ENCODE measurements at regions not wholly inside any gene's neighbourhood (a gene's known extent, or its start where the extent isn't known, plus 50 kb on each side); places are given as distances from the start of the nearest gene placed in this dataset.
"Not testable (repeated sequence)": the region's sequence is repeated elsewhere in the genome, so short reads cannot be mapped to it uniquely, and the experiment has no call there.

GRCh38 chr5:14922952-14923351 is 51.4 kb upstream of the ANKH start:
- TF ChIP-seq EZH2phosphoT487 (IDR thresholded peaks at IDR 0.05; ENCODE audit: low read depth, severe bottlenecking, unreplicated experiment); CTCF (IDR thresholded peaks at IDR 0.05; ENCODE audit: poor library complexity): not testable (repeated sequence)
